Medulla oblongata (tissue), 1 donor: ENCODE measurements at regions not wholly inside any gene's neighbourhood (a gene's known extent, or its start where the extent isn't known, plus 50 kb on each side); places are given as distances from the start of the nearest gene placed in this dataset.
A peak's percentile ranks its signal among the peaks of the same experiment; 100 is the strongest.

ENCODE experiments used
- DNase-seq: peaks from one replicate; pipeline ENCODE4 v3.0.0-alpha.2; 2015; ENCODE audit errors: extremely low spot score

DNA sequence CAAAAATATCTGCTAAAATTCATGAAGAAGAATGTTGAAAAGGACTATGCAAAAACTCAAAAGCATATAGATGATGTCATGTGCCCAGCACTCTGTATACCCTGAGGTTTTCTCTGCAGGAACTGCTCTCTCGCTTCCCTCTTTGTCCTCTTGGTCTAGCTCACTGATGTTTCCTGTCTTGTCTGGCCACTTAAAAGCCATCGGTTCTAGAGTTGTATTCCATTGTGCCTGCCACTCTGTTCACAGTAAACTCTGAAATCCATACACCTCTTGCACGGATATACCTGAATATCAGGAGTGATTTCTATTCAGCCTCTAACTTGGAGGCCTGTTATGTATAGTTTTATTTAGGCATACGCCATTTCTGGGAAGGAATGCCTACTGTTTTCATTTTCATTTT is 101.0 kb upstream of the CNTNAP4 start:
- DNase-seq: no peak

DNA sequence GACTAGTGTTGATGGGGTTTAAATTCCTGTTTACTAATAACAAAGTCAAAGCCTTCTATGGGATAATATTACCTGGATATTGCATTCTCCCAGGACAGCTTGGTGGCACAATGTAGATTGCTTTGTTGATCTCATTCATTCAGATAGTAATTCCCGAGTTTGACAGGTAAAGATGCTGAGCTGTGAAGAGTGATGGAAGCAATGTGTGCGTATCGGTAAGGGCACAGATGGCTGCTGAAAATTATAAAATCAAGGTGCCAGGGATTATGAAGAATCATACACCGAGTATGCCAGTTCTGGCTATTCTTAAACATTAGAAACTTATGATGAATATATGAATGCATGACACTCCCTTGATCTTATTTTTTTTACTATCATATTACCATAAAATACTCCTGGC is 100.6 kb upstream of the CNTNAP4 start:
- DNase-seq: no peak

DNA sequence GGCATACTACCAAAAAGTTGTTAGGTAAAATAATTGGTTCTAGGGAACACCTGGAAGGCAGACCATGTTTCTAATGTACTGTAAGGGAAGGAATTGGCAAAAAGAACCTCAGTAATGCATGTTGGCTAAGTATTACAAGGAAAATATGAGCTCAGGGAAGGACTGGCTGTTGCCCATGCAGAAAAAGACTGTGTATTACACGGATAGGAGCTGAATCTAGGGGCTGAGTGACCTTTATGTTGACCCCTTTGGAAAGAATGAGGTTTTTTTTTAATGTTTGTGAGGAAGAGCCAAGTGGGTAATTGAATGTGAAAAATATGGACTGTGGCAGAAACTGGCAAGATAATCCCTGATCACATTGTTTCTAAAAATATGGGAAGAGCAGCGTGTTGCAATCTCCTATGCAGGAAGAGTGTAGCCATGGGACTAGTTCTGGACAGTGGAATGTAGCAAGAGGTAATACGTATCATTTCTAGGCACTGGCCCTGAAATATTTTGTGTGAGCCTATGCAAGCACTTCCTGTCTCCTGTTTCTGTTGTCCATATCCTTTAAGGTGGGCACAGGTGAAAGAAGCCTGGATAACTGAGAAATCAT is 95.1 kb upstream of the CNTNAP4 start:
- no peak for DNase-seq

DNA sequence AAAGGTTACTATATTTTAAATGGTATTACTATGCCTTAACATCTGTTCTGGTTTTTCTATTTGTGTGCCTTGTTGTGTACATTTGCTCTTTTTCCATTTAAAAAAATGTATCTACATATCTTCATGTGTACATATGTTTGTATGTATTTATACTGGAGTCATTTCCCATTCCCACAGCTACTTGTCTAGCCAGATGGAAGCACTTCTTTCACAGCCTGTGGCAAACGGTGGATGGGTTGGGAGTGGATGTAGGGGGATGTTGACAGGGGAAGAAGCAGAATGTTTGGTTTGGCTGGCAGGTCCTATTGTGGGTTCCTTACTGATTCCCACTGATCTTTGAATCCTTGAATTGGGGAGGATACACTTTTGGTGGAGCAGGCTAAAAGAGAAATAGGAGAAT is 93.6 kb upstream of the CNTNAP4 start:
- DNase-seq: no peak

DNA sequence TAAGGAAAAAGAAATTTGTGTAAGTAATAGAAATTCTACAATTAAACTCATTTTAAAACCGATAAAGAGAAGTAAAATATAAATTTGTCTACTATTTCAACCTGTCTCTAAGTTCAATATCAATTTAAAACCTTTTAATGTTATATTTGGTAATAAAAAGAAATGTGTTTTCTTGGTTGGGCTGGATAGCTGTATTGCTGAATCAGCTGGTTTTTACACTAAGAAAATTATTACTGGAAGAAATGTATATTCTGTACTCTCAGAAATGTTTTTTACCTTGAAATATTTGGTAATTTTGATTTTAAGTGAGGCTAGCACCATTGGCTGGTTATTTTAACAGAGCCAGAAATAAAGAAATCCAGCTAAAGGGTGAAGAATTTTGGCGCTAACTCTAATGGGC is 87.1 kb upstream of the CNTNAP4 start:
- DNase-seq: no peak

DNA sequence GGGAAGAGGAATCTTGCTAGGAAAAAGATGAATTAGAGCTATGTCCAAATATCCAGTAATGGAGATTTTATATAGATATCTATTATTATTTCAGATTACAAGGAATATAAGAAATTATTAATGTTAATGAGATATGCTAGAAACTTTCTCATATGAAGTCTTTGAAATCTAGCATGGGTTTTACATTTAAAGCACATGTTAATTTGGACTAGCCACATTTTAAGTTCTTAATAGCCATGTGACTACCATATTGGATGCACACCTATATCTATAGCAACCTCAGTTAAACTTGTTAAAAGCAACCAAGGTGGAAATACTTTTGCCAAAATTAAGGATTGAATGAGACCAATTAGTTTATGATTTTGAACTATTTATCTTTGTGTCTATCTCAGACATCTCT is 86.7 kb upstream of the CNTNAP4 start:
- DNase-seq: no peak

DNA sequence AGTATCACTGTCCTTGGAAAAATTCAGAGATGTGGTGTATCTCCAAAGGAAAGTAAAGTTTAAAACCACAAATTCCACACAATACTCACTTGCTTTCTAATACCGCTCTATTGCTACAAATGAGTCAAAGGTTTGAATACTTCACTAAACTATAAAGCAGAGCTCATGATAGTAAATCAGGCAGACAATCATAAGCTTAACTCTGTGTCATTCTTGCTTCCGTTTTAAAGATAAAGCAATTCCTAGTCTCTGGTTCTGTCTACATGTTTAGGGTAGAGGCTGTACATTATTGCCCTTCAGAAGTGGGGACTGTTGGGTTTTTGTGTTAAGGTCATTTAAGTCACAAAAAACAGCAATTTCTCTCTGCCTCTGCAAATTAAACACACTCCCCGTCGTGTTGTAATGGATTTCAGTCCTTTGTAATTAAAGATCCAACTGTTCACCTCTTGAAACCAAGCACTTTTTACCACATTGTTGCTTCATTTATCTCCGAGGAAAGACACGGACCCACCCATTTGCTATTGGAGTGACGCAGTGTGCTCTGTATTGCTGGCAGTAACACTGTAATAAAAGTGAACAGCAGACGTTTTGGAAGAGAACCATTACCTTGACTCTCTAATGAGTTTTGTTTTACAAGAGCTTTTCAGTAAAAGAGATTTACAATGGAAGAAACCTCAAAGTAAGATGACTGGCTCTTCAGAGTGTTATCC is 83.1 kb upstream of the CNTNAP4 start:
- DNase-seq: peak; percentile 19

DNA sequence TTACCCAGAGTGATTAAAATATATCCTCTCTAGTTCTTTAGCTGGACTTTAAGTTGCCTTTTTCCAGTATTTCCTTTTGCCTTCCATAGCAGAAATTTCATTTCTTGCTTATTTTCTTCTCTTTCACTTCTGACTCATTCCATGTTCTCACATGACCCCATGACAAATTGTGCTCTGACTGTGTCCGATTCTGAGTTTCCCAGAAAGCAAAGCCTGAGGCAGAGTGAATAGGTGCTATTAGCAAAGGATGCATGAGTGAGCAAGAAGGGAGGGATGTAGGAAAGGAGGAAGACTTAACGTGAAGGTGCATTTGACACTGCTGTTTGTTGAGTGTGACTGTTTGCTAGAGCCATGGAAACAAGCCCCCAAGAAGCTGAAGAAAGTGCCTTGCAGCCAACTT is 82.6 kb upstream of the CNTNAP4 start:
- peak; percentile 33 for DNase-seq

DNA sequence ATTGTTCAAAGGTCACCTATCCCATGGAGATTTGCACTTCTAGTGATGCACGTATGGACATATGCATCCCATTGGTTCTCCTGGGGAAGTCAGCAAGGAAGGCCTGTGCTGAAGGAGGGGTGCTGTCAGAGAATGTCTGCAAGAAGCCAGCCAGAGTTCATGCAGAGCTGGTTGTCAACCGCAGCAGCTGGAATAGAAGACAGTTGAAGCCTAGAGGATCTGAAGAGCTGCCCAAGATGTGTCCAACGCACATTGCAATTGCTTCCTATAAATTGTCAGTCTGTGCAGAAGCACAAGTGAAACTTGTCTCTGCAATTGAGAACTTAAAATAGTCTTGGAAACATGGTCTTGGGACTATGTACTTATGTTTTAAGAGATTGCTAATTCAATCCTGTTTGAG is 82.1 kb upstream of the CNTNAP4 start:
- DNase-seq: no peak

DNA sequence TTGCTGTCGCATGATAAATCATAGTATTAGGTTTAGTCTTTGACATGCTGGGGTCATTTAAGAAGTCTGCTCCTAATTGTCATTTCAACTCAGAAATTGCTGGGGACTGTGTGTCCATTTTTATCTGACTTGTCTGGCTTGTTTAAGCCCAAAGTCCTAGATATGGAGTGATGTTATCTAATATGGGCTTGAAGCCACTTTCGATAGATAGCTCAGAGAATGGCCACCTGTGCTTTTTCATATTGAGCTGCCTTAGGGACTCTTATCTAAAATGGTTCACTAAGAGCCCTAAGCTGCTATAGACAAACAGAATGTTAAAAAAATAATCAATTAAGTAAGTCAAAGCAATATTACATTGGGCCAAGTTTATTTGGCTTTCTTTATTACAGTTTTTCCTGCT is 81.6 kb upstream of the CNTNAP4 start:
- DNase-seq: no peak

DNA sequence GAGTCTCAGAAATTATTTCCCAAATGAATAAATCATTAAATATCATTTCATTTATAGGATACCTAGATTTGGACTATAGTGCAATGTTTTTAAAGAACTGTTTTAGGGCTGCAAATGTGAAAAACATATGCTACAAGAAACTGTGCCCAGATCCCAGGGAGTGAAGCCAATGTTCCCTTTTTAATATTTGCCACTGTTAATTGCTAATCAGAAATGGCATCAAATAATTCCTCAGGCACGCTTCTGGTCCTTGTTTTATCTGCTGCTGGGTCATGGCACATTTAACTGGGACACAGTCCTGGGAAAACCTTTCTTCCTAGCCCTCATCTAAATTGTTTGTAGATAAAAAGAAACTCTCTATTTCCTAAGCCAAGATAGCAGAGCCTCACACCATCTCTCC is 79.3 kb upstream of the CNTNAP4 start:
- no peak for DNase-seq

DNA sequence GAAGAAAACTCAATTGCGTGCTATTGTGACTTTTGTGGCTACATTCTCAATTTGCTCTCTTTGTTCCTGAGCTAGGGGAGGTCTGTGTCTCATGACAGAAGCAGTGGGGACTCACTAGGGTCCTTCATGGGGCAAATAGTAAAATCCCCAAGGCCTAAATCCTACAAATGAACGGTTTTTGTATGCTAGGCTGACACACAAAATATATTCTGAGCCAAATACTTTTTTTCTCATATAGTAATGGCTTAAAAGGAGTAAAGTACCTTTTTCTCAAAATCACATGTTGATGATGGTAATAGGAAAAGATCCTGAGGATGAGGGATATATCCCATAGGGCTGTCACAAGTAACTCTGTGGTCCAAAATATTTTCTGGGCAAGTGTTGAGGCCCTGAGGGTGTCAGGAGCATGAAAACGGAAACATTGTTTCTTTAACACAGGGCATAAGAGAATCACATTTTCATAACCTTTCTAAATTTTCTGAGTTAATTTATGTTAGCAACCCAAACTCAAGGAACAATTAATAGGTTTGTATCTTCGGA is 77.5 kb upstream of the CNTNAP4 start:
- DNase-seq: peak; percentile 33

DNA sequence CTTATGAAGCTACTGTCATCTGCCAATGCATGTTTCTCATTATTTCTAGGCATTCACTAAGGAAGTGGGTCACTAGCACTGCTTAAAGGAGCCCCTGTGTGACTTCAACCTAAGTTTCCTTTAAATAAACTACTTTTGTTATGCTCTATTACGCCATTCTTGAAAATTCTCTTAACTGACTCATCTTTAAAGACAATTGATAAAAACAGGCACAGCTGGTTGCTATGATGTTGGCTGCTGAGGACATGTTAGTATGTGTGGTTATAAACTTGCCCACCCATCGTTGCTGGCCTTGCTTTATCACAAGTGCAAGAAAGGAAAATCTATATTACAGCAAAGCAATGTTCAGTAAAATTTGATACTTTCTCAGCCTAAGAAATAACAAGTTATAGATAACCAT is 75.8 kb upstream of the CNTNAP4 start:
- DNase-seq: no peak

DNA sequence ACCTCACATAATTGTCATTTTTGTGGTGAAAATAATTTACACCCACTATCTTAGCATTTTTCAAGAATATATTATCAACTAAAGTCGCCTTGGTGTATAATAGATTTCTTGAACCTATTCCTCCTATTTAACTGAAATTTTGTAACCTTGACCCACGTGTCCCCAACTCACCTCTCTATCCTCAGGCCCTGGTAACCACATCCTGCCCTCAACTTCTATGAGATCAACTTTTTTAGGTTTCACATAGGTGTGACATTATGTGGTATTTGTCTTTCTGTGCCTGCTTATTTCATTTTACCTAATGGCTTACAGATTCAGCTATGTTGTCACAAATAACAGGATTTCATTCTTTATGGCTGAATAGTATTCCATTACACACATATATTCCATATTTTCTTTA is 73.0 kb upstream of the CNTNAP4 start:
- no peak for DNase-seq

DNA sequence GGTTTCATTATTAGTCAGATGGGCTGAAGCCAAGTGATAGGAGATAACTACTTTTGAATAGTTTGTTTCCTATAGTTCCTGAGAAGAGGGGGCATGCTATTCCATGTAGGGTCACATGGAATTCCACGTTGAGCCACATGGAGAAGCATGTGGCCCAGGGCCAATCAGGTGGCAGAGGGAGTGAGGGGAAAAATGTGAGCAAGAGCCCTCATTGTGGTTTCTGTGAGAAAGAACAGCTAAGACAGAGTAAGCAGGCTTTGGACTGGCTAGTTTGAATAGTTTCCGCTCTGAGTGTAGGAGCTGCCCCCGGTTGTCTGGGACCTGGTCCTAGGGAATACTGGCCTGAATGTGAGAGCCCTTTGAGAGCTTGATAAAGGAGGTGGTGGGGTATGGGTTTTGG is 69.9 kb upstream of the CNTNAP4 start:
- no peak for DNase-seq

DNA sequence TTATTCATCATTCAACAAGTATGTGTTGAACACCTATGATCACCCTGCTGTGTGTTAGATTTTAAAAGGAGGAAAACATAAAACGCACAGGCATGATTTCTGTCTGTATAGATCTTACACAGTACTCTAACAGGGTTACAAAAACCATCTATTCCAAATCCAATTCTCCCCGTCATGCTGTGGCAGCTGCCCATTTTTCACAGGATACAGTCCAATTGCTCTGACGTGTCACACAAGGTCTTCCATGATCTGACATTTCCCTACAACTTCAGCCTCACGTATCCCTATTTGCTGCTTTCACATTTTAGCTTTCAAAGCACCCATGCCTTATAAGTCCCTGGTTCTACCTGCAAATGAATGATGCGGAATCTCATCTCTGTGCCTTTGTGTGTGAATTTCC is 67.0 kb upstream of the CNTNAP4 start:
- DNase-seq: no peak

DNA sequence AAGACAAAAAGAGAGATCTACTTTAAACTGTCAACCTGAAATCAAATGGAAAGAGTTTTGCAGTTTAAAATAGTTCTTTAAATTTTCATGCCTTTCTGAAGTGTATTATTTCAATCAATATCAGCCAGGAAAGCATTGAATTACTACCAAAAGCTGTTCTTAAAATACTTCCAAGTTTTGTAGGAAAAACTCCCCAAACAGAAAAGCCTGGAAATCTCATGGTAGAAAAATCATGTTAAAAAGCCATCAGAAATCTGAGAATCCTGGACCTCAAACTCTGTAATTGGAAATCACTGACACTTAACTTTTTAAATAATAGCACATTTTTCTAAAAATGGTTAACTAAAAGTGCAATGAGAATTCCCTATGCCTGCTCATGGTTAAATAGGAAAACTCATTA is 63.3 kb upstream of the CNTNAP4 start:
- DNase-seq: no peak

DNA sequence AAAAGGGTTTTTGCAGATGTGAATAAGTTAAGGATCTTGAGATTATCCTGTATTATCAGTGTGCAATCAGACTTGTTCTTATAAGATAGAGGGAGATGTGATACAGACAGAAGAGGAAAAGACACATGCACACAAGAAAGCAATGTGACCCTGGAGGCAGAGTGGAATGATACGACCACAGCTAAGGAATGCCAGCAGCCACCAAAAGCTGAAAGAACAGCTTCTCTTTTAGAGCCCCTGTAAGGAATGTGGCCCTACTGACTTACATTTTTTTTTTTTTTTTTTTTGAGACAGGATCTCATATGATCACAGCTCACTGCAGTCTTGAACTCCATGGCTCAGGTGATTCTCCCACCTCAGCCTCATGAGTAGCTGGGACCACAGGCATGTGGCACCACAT is 62.3 kb upstream of the CNTNAP4 start:
- DNase-seq: no peak

DNA sequence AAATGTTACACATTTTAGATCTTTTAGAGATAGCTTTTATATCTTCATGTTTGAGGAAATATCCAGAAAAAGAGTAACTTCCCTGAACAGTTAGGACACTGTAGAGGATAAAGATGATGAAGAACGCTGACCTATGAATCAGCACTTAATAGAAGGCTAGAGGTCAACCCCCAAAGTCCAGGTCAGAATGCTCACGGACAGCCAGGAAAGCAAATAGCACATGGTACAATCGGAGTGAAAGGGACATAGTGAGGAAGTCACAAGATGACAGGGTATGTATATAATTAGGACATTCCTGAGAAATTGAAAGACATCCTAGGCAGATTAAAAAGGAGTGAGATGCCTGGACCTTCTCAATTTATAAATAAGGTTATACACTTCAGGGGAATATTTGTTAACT is 55.1 kb upstream of the CNTNAP4 start:
- DNase-seq: no peak

DNA sequence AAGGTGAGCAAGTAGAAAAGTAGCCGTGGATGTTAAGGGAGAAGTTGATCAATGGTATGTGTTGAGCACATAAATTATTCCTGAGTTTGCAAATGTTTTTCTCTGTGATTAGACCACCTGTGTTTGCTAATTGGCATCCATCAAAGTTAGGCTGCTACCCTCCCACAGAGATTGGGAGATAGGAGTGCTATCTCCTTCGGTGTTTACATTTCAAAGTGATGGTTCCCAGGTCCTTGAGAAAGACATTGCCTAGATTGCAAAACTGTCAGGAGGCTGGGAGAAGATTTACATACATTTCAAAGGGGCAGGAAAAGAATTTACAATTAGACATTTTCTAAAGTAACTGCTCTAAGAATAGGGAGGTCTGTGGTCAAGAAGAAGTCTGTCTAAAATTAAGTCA is 54.3 kb upstream of the CNTNAP4 start:
- DNase-seq: no peak

DNA sequence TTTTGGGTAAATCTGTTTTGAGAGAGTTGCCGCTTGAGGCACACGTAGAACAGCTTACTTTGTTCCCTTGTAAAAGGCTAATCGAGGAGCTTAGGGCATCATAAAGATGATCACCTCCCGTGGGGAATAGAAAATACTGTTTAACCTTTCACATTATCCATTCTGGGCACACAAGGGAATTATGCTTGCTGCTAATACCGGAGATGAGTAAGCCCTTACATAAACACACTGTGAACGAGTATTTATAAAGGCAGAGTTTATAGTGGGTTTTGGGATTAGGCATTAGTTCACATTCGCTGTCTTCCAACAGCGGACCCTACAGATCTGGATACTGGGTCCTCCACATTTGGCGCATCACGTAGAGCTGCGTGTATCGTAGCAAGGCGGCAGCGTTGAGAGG is 51.2 kb upstream of the CNTNAP4 start:
- no peak for DNase-seq

DNA sequence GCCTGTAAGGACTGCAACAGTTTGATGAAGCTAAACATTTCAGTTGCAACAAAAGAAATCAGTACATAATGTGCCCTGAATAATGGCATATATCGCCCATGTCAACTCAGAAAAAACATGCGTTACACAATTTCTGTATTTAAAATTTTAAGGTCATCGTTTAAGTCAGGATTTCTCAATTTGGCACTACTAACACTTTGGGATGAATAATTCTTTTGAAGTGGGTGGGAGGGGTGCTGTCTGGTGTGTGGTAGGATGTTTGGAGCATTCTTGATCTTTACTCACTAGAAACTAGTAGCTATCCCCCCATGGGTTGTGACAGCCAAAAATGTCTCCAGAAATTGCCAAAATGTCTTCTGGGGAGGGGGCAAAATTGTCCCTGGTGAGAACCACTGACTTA is 50.7 kb upstream of the CNTNAP4 start:
- DNase-seq: no peak
